ENCODE measurements at regions not wholly inside any gene's neighbourhood (a gene's known extent, or its start where the extent isn't known, plus 50 kb on each side); places are given as distances from the start of the nearest gene placed in this dataset.

GRCh38 chr11:105227363-105227762 lies 87.8 kb upstream of the CARD18 start:
- no peak for DNase-seq

GRCh38 chr11:105226766-105227165 lies 87.2 kb upstream of the CARD18 start:
- no peak for DNase-seq

- no peak for DNase-seq
These were observed 86.5 kb upstream of the CARD18 start for GRCh38 chr11:105226091-105226490.

GRCh38 chr11:105224482-105225253 lies 85.1 kb upstream of the CARD18 start:
- DNase-seq = no peak

- no peak for DNase-seq
These were observed 80.6 kb upstream of the CARD18 start for GRCh38 chr11:105220121-105220520.

- no peak for DNase-seq
These were observed 80.1 kb upstream of the CARD18 start for GRCh38 chr11:105219670-105220069.

- DNase-seq = no peak
These were observed 79.7 kb upstream of the CARD18 start for GRCh38 chr11:105219269-105219668.

- no peak for DNase-seq
These were observed 76.0 kb upstream of the CARD18 start for GRCh38 chr11:105215528-105215927.

GRCh38 chr11:105211806-105212554 lies 72.4 kb upstream of the CARD18 start:
- no peak for DNase-seq

- DNase-seq = no peak
These were observed 68.5 kb upstream of the CARD18 start for GRCh38 chr11:105208019-105208418.

GRCh38 chr11:105206633-105207032 lies 67.1 kb upstream of the CARD18 start:
- no peak for DNase-seq

GRCh38 chr11:105204636-105205035 lies 65.1 kb upstream of the CARD18 start:
- DNase-seq = no peak

GRCh38 chr11:105203569-105204240 lies 64.1 kb upstream of the CARD18 start:
- DNase-seq = no peak

- no peak for DNase-seq
These were observed 63.4 kb upstream of the CARD18 start for GRCh38 chr11:105202844-105203548.

- DNase-seq = no peak
These were observed 62.9 kb upstream of the CARD18 start for GRCh38 chr11:105202422-105202821.

- no peak for DNase-seq
These were observed 61.6 kb upstream of the CARD18 start for GRCh38 chr11:105201166-105201565.

GRCh38 chr11:105197071-105197815 lies 57.7 kb upstream of the CARD18 start:
- DNase-seq = no peak

- no peak for DNase-seq
These were observed 53.7 kb upstream of the CARD18 start for GRCh38 chr11:105193260-105193659.

- DNase-seq = no peak
These were observed 52.5 kb upstream of the CARD18 start for GRCh38 chr11:105192115-105192514.

- no peak for DNase-seq
These were observed 50.0 kb upstream of the CARD18 start for GRCh38 chr11:105189581-105189980.

All from NCI-H2029 (cell line).